ENCODE measurements at regions not wholly inside any gene's neighbourhood (a gene's known extent, or its start where the extent isn't known, plus 50 kb on each side); places are given as distances from the start of the nearest gene placed in this dataset.

- Histone ChIP-seq H3K27ac (no peak overlapping the region), H3K4me1 (ENCODE audit: control insufficient read depth in 1 of 2, low read depth in 2 of 2) (no peaks in the 10 kb centered on the region), H3K9me3 (no peaks in the 10 kb centered on the region), H3K27me3 (replicated peaks; ENCODE audit: insufficient read depth) (no peaks in the 10 kb centered on the region), H3K36me3 (no peaks in the 10 kb centered on the region), H3K4me3 (no peak overlapping the region)
- DNase-seq (ENCODE audit: low spot score) (no peak), ATAC-seq (ENCODE audit: insufficient number of reproducible peaks, low FRiP score, low read depth) (no peak)
- TF ChIP-seq CTCF (IDR thresholded peaks at IDR 0.05) = no peak
These were observed 691.3 kb downstream of the EPM2A start for GRCh38 chr6:145043926-145044500.

- no peak for TF ChIP-seq CTCF (IDR thresholded peaks at IDR 0.05)
- no peaks in the 10 kb centered on the region for H3K27me3 ChIP-seq (replicated peaks; ENCODE audit: insufficient read depth)
- H3K27ac ChIP-seq = no peak overlapping the region
- H3K4me3 ChIP-seq = no peak overlapping the region
- H3K9me3 ChIP-seq = no peaks in the 10 kb centered on the region
- ATAC-seq (ENCODE audit: insufficient number of reproducible peaks, low FRiP score, low read depth) (no peak), DNase-seq (ENCODE audit: low spot score) (no peak)
- no peaks in the 10 kb centered on the region for H3K4me1 ChIP-seq (ENCODE audit: control insufficient read depth in 1 of 2, low read depth in 2 of 2)
- H3K36me3 ChIP-seq = no peaks in the 10 kb centered on the region
These were observed 690.6 kb downstream of the EPM2A start for GRCh38 chr6:145044641-145045246.

GRCh38 chr6:145045582-145045981 lies 689.7 kb downstream of the EPM2A start:
- ATAC-seq (ENCODE audit: insufficient number of reproducible peaks, low FRiP score, low read depth) = no peak
- Histone ChIP-seq H3K4me3 (no peak overlapping the region), H3K4me1 (ENCODE audit: control insufficient read depth in 1 of 2, low read depth in 2 of 2) (no peaks in the 10 kb centered on the region), H3K9me3 (no peaks in the 10 kb centered on the region), H3K36me3 (no peaks in the 10 kb centered on the region), H3K27ac (no peak overlapping the region), H3K27me3 (replicated peaks; ENCODE audit: insufficient read depth) (no peaks in the 10 kb centered on the region)
- DNase-seq (ENCODE audit: low spot score) = no peak
- TF ChIP-seq CTCF (IDR thresholded peaks at IDR 0.05) = no peak

- no peak for ATAC-seq (ENCODE audit: insufficient number of reproducible peaks, low FRiP score, low read depth)
- no peaks in the 10 kb centered on the region for H3K36me3 ChIP-seq
- H3K4me3 ChIP-seq = no peak overlapping the region
- no peaks in the 10 kb centered on the region for H3K4me1 ChIP-seq (ENCODE audit: control insufficient read depth in 1 of 2, low read depth in 2 of 2)
- H3K9me3 ChIP-seq = no peaks in the 10 kb centered on the region
- TF ChIP-seq CTCF (IDR thresholded peaks at IDR 0.05) = no peak
- H3K27me3 ChIP-seq (replicated peaks; ENCODE audit: insufficient read depth) = no peaks in the 10 kb centered on the region
- DNase-seq (ENCODE audit: low spot score) = no peak
- H3K27ac ChIP-seq = no peak overlapping the region
These were observed 687.4 kb downstream of the EPM2A start for GRCh38 chr6:145047891-145048290.

- no peaks in the 10 kb centered on the region for H3K36me3 ChIP-seq
- no peak for TF ChIP-seq CTCF (IDR thresholded peaks at IDR 0.05)
- no peak overlapping the region for H3K27ac ChIP-seq
- DNase-seq (ENCODE audit: low spot score) = no peak
- no peaks in the 10 kb centered on the region for H3K9me3 ChIP-seq
- no peaks in the 10 kb centered on the region for H3K27me3 ChIP-seq (replicated peaks; ENCODE audit: insufficient read depth)
- ATAC-seq (ENCODE audit: insufficient number of reproducible peaks, low FRiP score, low read depth) = no peak
- H3K4me3 ChIP-seq = no peak overlapping the region
- H3K4me1 ChIP-seq (ENCODE audit: control insufficient read depth in 1 of 2, low read depth in 2 of 2) = no peaks in the 10 kb centered on the region
These were observed 683.7 kb downstream of the EPM2A start for GRCh38 chr6:145051661-145052060.
